HG03520 (cell line): ENCODE measurements at regions not wholly inside any gene's neighbourhood (a gene's known extent, or its start where the extent isn't known, plus 50 kb on each side); places are given as distances from the start of the nearest gene placed in this dataset.

Source experiments
- ATAC-seq: cut with Tn5 transposase; IDR thresholded peaks from one replicate; pipeline ENCODE4 v1.9.1; 2021; ENCODE audit warnings: mild to moderate bottlenecking, moderate library complexity; ENCODE audit not compliant: unreplicated experiment

DNA sequence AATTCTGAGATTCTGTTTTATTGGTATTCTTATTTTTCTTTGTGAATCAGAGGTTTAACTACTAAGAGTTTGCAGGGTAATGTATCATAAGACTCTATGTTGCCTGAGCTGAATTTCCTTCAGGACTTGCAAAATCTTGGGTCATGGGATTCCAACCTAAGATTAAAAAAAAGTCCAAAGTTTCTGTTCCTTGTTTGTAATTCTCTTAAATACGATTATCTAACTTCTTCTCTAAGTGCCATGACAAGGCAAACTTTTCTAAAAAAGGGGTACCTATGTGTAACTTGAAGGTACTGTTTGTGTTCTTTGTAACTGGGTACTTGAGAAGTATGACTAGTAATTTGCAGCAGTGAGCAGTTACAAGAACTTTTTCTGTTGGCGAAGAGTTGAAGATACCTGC is 181.3 kb upstream of the ZEB2 start:
- ATAC-seq, result no peak

DNA sequence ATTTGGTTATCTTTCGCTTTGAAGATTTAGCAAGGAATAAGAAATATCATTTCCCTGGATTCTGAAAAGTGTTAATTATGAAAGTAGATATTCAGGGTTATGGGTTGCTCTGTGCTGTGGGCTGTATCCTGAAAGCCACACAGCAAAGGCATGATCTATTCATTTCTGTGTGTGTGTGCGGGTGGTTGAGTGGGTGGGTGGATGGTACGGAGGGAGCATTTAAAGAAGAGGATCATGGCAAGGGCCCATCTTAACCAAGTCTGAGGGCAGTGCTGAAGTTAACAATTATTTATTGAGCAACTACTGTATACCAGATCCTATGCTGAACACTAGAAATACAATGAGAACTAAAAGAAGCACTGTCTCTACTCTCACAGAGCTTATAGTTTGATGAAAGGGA is 178.2 kb upstream of the ZEB2 start:
- no peak for ATAC-seq

GRCh38 chr2:144695657-144696056 is 175.7 kb upstream of the ZEB2 start:
- ATAC-seq, result no peak

GRCh38 chr2:144694456-144694855 is 174.5 kb upstream of the ZEB2 start:
- no peak for ATAC-seq

- ATAC-seq, result no peak
These were observed 173.3 kb upstream of the ZEB2 start for GRCh38 chr2:144693179-144693578.

- no peak for ATAC-seq
These were observed 172.7 kb upstream of the ZEB2 start for GRCh38 chr2:144692661-144693060.

GRCh38 chr2:144690771-144691170 is 170.9 kb upstream of the ZEB2 start:
- ATAC-seq, result no peak

GRCh38 chr2:144686518-144687215 is 166.7 kb upstream of the ZEB2 start:
- no peak for ATAC-seq

- no peak for ATAC-seq
These were observed 164.0 kb upstream of the ZEB2 start for GRCh38 chr2:144683966-144684365.

DNA sequence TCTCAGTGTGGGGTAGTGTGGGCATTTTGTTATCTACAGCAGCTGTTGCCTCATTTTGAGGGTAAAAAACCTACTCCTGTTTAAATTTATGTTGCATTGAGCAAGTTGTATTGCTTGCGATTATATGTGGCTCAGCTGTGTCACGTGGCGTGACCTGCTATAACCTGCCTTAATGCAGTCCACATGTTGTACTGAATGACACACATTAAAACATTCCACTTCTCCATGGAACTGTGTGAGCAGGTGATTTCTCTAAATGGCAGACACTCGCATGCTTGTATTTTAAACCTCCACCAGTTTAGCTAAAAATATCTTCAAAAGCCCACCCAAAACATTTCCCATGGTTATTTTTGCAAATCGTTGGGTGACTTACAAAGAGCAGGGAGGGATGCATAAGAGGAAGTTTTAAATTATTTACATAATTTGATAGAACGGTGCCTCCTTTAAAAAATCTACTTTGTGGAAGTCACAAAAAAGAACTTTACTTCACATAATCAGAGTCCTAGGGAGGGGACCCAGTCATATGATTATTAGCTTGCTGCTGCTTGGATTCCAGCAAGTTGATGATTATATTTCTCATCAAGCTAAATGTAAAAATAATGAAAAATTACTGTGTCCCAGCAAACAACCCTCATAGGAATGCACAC is 163.3 kb upstream of the ZEB2 start:
- ATAC-seq, result no peak

GRCh38 chr2:144682248-144682647 is 162.3 kb upstream of the ZEB2 start:
- ATAC-seq, result no peak

DNA sequence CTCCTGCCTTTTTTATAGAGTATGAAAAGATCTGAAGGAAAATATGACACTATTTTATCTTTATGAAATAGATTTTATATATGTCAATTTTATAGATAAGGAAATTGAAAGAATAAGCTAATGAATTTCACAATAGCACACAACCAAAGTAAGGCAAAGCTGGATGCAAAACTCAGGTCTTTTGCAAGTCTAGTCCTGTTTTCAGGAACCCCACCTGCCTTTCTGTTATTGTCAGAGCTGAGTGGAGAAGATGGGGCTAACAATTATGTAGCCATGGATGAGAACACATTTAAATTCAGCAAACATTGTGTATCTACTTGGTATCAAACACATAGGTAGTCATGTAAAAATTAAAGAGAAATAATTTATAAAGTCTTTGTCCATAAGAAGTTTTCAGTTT is 161.5 kb upstream of the ZEB2 start:
- ATAC-seq, result no peak

DNA sequence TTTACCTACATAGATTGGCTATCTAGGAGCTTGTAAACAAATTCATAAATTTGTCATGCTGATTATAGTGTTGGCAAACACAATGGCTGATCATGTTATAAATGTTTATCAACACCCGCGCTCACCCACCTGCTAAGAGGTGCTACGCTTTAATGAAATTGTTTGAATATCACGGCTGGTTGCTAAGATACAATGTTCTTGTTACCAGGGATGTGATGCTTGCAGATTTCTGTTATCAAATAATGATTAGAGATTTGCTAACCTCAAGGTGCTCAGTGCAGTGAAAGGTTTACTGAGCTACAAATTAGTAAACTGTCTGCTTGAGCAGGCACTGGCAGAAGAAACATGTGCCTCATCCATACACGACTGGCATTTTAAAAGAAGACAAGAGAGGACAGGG is 160.0 kb upstream of the ZEB2 start:
- ATAC-seq, result no peak

DNA sequence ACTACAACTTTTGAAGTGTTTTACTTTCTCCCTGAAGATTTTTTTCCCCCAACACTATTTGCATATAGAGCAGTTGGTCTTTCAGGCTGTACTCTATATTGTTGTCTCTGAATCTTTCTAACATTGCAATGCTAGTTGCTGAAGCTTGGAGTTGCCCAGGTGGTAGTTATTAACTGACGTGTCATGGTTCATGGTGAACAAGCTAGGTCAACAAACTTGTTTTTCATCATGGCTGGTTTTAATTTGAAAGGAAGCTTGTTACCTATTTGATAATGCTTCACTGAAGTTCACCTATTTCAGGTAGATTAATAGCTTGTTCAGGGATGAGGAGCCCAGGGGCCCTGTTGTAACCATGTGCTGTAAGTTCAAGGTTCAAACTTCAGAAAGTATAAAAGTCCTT is 158.8 kb upstream of the ZEB2 start:
- ATAC-seq, result no peak

- ATAC-seq, result no peak
These were observed 155.8 kb upstream of the ZEB2 start for GRCh38 chr2:144675731-144676130.

- no peak for ATAC-seq
These were observed 155.4 kb upstream of the ZEB2 start for GRCh38 chr2:144675331-144675730.

- ATAC-seq, result no peak
These were observed 154.2 kb upstream of the ZEB2 start for GRCh38 chr2:144674071-144674470.

GRCh38 chr2:144673456-144673855 is 153.5 kb upstream of the ZEB2 start:
- no peak for ATAC-seq

GRCh38 chr2:144671695-144672455 is 152.0 kb upstream of the ZEB2 start:
- no peak for ATAC-seq

DNA sequence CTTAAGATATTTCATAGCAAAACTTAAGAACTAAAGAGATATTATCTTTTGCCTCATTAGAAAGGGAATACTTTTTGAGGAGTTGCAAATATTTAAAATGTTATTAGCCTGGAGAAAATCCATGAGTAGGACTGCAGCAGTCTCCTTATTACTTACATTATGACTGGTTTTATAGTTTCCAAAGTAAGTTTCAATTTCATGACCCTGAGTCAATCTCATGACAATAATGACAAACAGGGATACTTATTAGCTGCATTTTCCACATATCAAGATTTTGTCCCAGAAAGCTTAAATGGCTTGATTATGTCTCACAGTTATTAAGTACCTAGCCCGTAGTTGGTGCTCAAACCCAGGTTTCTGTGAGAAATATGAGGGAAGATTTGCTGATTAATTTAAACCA is 150.8 kb upstream of the ZEB2 start:
- no peak for ATAC-seq

DNA sequence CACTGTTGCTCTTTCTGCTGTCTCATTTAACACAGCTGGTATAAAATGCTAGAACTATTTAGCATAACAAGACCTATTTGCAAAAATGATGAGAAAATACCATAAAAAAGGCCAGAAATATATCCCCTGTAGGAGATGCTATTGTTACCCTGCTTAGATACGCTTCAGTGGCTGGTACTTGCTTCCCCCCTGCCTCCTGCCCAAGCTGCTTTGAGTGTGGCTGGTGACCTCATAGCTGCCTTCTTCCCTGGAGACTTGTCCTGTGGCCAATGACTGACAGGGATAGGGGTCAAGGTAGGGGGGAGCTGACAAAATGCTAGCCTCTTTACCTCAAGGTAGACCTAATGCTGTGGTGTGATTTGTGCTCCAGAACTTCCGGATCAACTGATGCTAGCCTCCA is 150.2 kb upstream of the ZEB2 start:
- ATAC-seq, result no peak
